ENCODE measurements at regions not wholly inside any gene's neighbourhood (a gene's known extent, or its start where the extent isn't known, plus 50 kb on each side); places are given as distances from the start of the nearest gene placed in this dataset.
"Not testable (repeated sequence)": the region's sequence is repeated elsewhere in the genome, so short reads cannot be mapped to it uniquely, and the experiment has no call there.

DNA sequence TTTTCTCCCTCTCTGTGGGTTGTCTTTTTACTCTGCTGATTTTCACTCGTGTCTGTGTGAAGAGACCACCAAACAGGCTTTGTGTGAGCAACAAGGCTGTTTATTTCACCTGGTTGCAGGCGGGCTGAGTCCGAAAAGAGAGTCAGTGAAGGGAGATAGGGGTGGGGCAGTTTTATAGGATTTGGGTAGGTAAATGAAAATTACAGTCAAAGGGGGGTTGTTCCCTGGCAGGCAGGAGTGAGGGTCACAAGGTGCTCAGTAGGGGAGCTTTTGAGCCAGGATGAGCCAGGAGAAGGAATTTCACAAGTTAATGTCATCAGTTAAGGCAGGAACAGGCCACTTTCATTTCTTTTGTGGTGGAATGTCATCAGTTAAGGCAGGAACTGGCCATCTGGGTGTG, 729.6 kb downstream of the TRHDE start:
- not testable (repeated sequence) for TF ChIP-seq CTCF, POLR2A (IDR thresholded peaks at IDR 0.05)
